Natural killer cell (primary cell): ENCODE measurements at regions not wholly inside any gene's neighbourhood (a gene's known extent, or its start where the extent isn't known, plus 50 kb on each side); places are given as distances from the start of the nearest gene placed in this dataset.

Experiments
- ATAC-seq, 3 donors: fragments of 150-1000 bp in 2 of 3; fragments of 200-7000 bp in 1 of 3; cut with Tn5 transposase; 1 replicate in 1 of 3; 2 replicates in 2 of 3; pipeline ENCODE4 v1.10.0; 2021; ENCODE audit warnings: mild to moderate bottlenecking in 2 of 3, moderate library complexity in 2 of 3
- DNase-seq, 2 donors: peaks; one replicate each; pipeline versions ENCODE4 v3.0.0 to v3.0.0-alpha.2; 2013 to 2021; ENCODE audit warnings: mixed read lengths in 1 of 2
- H3K27ac ChIP-seq: one replicate; pipeline ENCODE4 v1.5.1; 2013; ENCODE audit warnings: mild to moderate bottlenecking, low read length
- H3K27me3 ChIP-seq: one replicate; pipeline ENCODE4 v1.6.1; 2013; ENCODE audit warnings: low read length; ENCODE audit not compliant: control insufficient read depth, insufficient read depth
- H3K36me3 ChIP-seq: one replicate; pipeline ENCODE4 v1.6.1; 2013; ENCODE audit warnings: low read length; ENCODE audit not compliant: control insufficient read depth, insufficient read depth
- H3K4me1 ChIP-seq: one replicate; pipeline ENCODE4 v1.6.1; 2013; ENCODE audit warnings: low read length; ENCODE audit not compliant: control insufficient read depth, insufficient read depth
- H3K4me3 ChIP-seq: one replicate; pipeline ENCODE4 v1.5.1; 2013; ENCODE audit warnings: low read length
- H3K9me3 ChIP-seq: one replicate; pipeline ENCODE4 v1.6.1; 2013; ENCODE audit warnings: low read length; ENCODE audit not compliant: control insufficient read depth, insufficient read depth
- H3K27ac Mint-ChIP-seq, 2 donors: one replicate each; pipeline ENCODE4 v1.8.0; 2022; ENCODE audit warnings: mild to moderate bottlenecking in 2 of 2, mixed read lengths in 2 of 2, moderate library complexity in 1 of 2
- H3K27me3 Mint-ChIP-seq, 2 donors: one replicate each; pipeline ENCODE4 v1.8.0; 2022; ENCODE audit warnings: low read depth in 2 of 2, mixed read lengths in 2 of 2
- H3K36me3 Mint-ChIP-seq: one replicate; pipeline ENCODE4 v1.8.0; 2022; ENCODE audit warnings: mixed read lengths
- H3K4me1 Mint-ChIP-seq, 2 donors: one replicate each; pipeline ENCODE4 v1.8.0; 2022; ENCODE audit warnings: mixed read lengths in 2 of 2
- H3K4me3 Mint-ChIP-seq: one replicate; pipeline ENCODE4 v1.8.0; 2022; ENCODE audit warnings: mild to moderate bottlenecking, moderate library complexity, mixed read lengths
- H3K9me3 Mint-ChIP-seq, 2 donors: one replicate each; pipeline ENCODE4 v1.8.0; 2022; ENCODE audit warnings: mixed read lengths in 2 of 2
- CTCF ChIP-seq: fragments of 200-600 bp; IDR thresholded peaks from one replicate; pipeline ENCODE4 v1.8.0; 2022; ENCODE audit warnings: antibody characterized with exemption
- WGBS: methylation state at CpG from one replicate; pipeline ENCODE4 v1.1.7; 2013; ENCODE audit warnings: missing lambda C conversion rate; ENCODE audit not compliant: insufficient coverage; 5-methylcytosine and 5-hydroxymethylcytosine counted together
- intact Hi-C: fragments of 100-400 bp; cut with micrococcal nuclease; formaldehyde crosslinking; loops from one replicate; pipeline ENCODE4 v1.14.2; 2022

- H3K9me3 Mint-ChIP-seq, result peaks cover 9 to 10% of the 10 kb centered on the region in 2 donors
- H3K27me3 Mint-ChIP-seq, result no peaks in the 10 kb centered on the region
- WGBS, result 81% methylated on average over 7 of the region's 8 CpGs
- Histone ChIP-seq H3K4me1 (no peaks in the 10 kb centered on the region), H3K27ac (no peak overlapping the region), H3K4me3 (no peak overlapping the region), H3K9me3 (no peaks in the 10 kb centered on the region), H3K36me3 (no peaks in the 10 kb centered on the region), H3K27me3 (no peaks in the 10 kb centered on the region)
- DNase-seq, result no peak
- intact Hi-C loops, result no loop called here
- no peak for TF ChIP-seq CTCF
- H3K4me3 Mint-ChIP-seq, result no peak overlapping the region
- no peaks in the 10 kb centered on the region for H3K36me3 Mint-ChIP-seq
- no peak for ATAC-seq
- H3K4me1 Mint-ChIP-seq, result no peaks in the 10 kb centered on the region
- H3K27ac Mint-ChIP-seq, result no peak overlapping the region
Measured at GRCh38 chr1:238861342-238862066, 524.9 kb upstream of the CHRM3 start.

- no peak for TF ChIP-seq CTCF
- no peaks in the 10 kb centered on the region for H3K27me3 ChIP-seq
- H3K4me1 ChIP-seq, result no peaks in the 10 kb centered on the region
- Mint-ChIP-seq H3K36me3 (no peaks in the 10 kb centered on the region), H3K27me3 (no peaks in the 10 kb centered on the region), H3K4me1 (no peaks in the 10 kb centered on the region), H3K27ac (no peak overlapping the region), H3K9me3 (peaks cover 18 to 22% of the 10 kb centered on the region in 2 donors), H3K4me3 (no peak overlapping the region)
- no peaks in the 10 kb centered on the region for H3K36me3 ChIP-seq
- no peak overlapping the region for H3K4me3 ChIP-seq
- H3K27ac ChIP-seq, result no peak overlapping the region
- no peak for ATAC-seq
- intact Hi-C loops, result no loop called here
- no peak for DNase-seq
- peaks cover 7% of the 10 kb centered on the region for H3K9me3 ChIP-seq
Measured at GRCh38 chr1:238833919-238834318, 552.4 kb upstream of the CHRM3 start.

- no peaks in the 10 kb centered on the region for H3K36me3 ChIP-seq
- 93% methylated on average over 1 of the region's 1 CpG for WGBS
- no peak for TF ChIP-seq CTCF
- Mint-ChIP-seq H3K4me1 (no peaks in the 10 kb centered on the region), H3K4me3 (no peak overlapping the region), H3K9me3 (peaks cover 16 to 19% of the 10 kb centered on the region in 2 donors), H3K27me3 (no peaks in the 10 kb centered on the region), H3K36me3 (no peaks in the 10 kb centered on the region), H3K27ac (no peak overlapping the region)
- no peak overlapping the region for H3K27ac ChIP-seq
- ATAC-seq (no peak), DNase-seq (no peak)
- intact Hi-C loops, result no loop called here
- H3K4me3 ChIP-seq, result no peak overlapping the region
- peaks cover 7% of the 10 kb centered on the region for H3K9me3 ChIP-seq
- no peaks in the 10 kb centered on the region for H3K27me3 ChIP-seq
- H3K4me1 ChIP-seq, result no peaks in the 10 kb centered on the region
Measured at GRCh38 chr1:238832106-238832505, 554.3 kb upstream of the CHRM3 start.

- H3K27ac Mint-ChIP-seq, result no peak overlapping the region
- Histone ChIP-seq H3K9me3 (peaks cover 7% of the 10 kb centered on the region), H3K27me3 (no peaks in the 10 kb centered on the region), H3K27ac (no peak overlapping the region), H3K36me3 (no peaks in the 10 kb centered on the region), H3K4me1 (no peaks in the 10 kb centered on the region), H3K4me3 (no peak overlapping the region)
- intact Hi-C loops, result no loop called here
- ATAC-seq, result no peak
- peaks cover 12% of the 10 kb centered on the region in 2 donors for H3K9me3 Mint-ChIP-seq
- 68% methylated on average over 2 of the region's 3 CpGs for WGBS
- no peak for DNase-seq
- no peaks in the 10 kb centered on the region for H3K36me3 Mint-ChIP-seq
- H3K27me3 Mint-ChIP-seq, result no peaks in the 10 kb centered on the region
- no peak for TF ChIP-seq CTCF
- no peaks in the 10 kb centered on the region for H3K4me1 Mint-ChIP-seq
- no peak overlapping the region for H3K4me3 Mint-ChIP-seq
Measured at GRCh38 chr1:238830036-238830611, 556.2 kb upstream of the CHRM3 start.
